Spleen (tissue), 11 donors: ENCODE measurements at regions not wholly inside any gene's neighbourhood (a gene's known extent, or its start where the extent isn't known, plus 50 kb on each side); places are given as distances from the start of the nearest gene placed in this dataset.

Experiments
- DNase-seq: peaks from one replicate; pipeline ENCODE4 v3.0.0-alpha.2; 2020
- H3K27ac ChIP-seq, 8 donors: fragments of 200-600 bp; sonication (generic) in 7 of 8; 1 replicate in 4 of 8; 2 replicates in 4 of 8; pipeline versions ENCODE4 v1.5.0 to v1.8.0; 2016 to 2021; ENCODE audit warnings: inconsistent platforms in 4 of 8, mild to moderate bottlenecking in 4 of 8, moderate library complexity in 1 of 8
- H3K27me3 ChIP-seq, 7 donors: fragments of 200-600 bp; sonication (generic) in 6 of 7; replicated peaks in 1 of 7; 1 replicate in 4 of 7; 2 replicates in 3 of 7; pipeline versions ENCODE4 v1.5.0 to v1.8.0; 2016 to 2021; ENCODE audit warnings: inconsistent platforms in 3 of 7, mild to moderate bottlenecking in 1 of 7
- H3K36me3 ChIP-seq, 6 donors: fragments of 200-600 bp; sonication (generic) in 5 of 6; 1 replicate in 4 of 6; 2 replicates in 2 of 6; pipeline versions ENCODE4 v1.5.0 to v1.8.0; 2016 to 2021; ENCODE audit warnings: inconsistent platforms in 2 of 6
- H3K4me1 ChIP-seq, 6 donors: fragments of 200-600 bp; sonication (generic) in 5 of 6; 1 replicate in 3 of 6; 2 replicates in 3 of 6; pipeline versions ENCODE4 v1.5.0 to v1.8.0; 2016 to 2021; ENCODE audit warnings: inconsistent platforms in 3 of 6
- H3K4me3 ChIP-seq, 8 donors: fragments of 200-600 bp; sonication (generic) in 7 of 8; 1 replicate in 4 of 8; 2 replicates in 4 of 8; pipeline versions ENCODE4 v1.5.0 to v1.8.0; 2016 to 2021; ENCODE audit warnings: inconsistent platforms in 4 of 8, mild to moderate bottlenecking in 4 of 8, moderate library complexity in 2 of 8
- H3K9me3 ChIP-seq, 8 donors: fragments of 200-600 bp; sonication (generic) in 7 of 8; 1 replicate in 4 of 8; 2 replicates in 4 of 8; pipeline versions ENCODE4 v1.5.0 to v1.8.0; 2016 to 2021; ENCODE audit warnings: inconsistent platforms in 4 of 8
- CTCF ChIP-seq, 11 experiments: fragments of 200-600 bp in 7 of 11; fragments of 450-650 bp in 4 of 11; sonication (generic) in 4 of 11; IDR thresholded peaks in 8 of 11; conservative IDR thresholded peaks in 3 of 11; 1 replicate in 7 of 11; 2 replicates in 4 of 11; pipeline versions ENCODE4 v1.4.0 to v1.8.0; 2016 to 2021; ENCODE audit warnings: antibody characterized with exemption in 11 of 11, inconsistent platforms in 4 of 11, mild to moderate bottlenecking in 1 of 11
- POLR2A ChIP-seq, 3 donors: fragments of 450-650 bp; IDR thresholded peaks; one replicate each; pipeline ENCODE4 v1.5.1; 2017; ENCODE audit warnings: antibody characterized with exemption in 3 of 3, mild to moderate bottlenecking in 1 of 3
- POLR2AphosphoS5 ChIP-seq, 3 donors: sonication (generic); formaldehyde crosslinking; IDR thresholded peaks; one replicate each; pipeline ENCODE4 v1.5.1; 2017; ENCODE audit warnings: antibody characterized with exemption in 3 of 3
- WGBS, 5 donors: extraction: QIAGEN DNeasy Blood & Tissue Kit in 3 of 5; methylation state at CpG; one replicate each; pipeline versions ENCODE4 v1.1.5 to v1.1.7; 2013 to 2018; 5-methylcytosine and 5-hydroxymethylcytosine counted together
- intact Hi-C: fragments of 100-400 bp; cut with DNase I; formaldehyde crosslinking; loops from one replicate; pipeline ENCODE4 v1.15.0; 2023; ENCODE audit warnings: low total_unique reads
- donor health status: healthy with polysubstance abuse.
- donor health status: DM: no; HTN: no; CAD: no; lungs with moderate emphysema.
- donor health status: DM: no; HTN: no; CAD: no.
- donor health status: Bipolar disorder and iron deficiency.
- donor health status: healthy.
- donor health status: DM: no; HTN: no; CAD: no.
- donor health status: DM: yes; HTN: yes; CAD: no.

GRCh38 chr14:104510794-104511611, 68.6 kb upstream of the C14orf180 start:
- TF ChIP-seq CTCF (IDR thresholded peaks at IDR 0.05 in 8 of 11, conservative IDR thresholded peaks at IDR 0.05 in 3 of 11) = no peak
- no peak for TF ChIP-seq POLR2A (IDR thresholded peaks at IDR 0.05)
- no peak for TF ChIP-seq POLR2AphosphoS5 (IDR thresholded peaks at IDR 0.05)
- Histone ChIP-seq H3K9me3 (peaks cover 0 to 10% (median 0%) of the 10 kb centered on the region in 8 donors), H3K36me3 (no peaks in the 10 kb centered on the region), H3K4me3 (no peak overlapping the region), H3K27me3 (peaks cover 0 to 43% (median 0%) of the 10 kb centered on the region in 7 donors), H3K27ac (no peak overlapping the region), H3K4me1 (no peaks in the 10 kb centered on the region)
- DNase-seq = no peak
- intact Hi-C loops = no loop called here
- WGBS, 5 donors = 80 to 90% (median 85%) methylated on average over 21 to 32 of the region's 32 CpGs

DNA sequence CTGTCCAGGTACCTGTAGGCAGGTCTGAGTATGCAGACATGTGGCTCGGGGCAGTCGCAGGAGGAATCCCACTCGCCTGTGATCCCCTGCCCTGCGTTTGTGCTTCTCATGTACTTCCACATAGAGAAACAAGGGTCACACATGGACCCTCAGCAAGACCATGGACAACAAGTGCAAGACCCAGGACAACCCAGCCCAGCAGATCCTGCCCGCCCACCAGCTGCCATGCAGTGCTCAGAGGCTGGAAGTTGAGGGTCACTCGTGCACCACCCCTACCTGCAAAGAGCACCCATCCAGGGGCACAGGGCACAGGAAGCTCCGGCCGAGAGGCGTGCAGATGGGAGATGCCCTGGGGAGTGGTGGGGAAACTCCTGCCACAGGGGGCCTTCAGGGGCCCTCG, 67.5 kb upstream of the C14orf180 start:
- H3K4me1 ChIP-seq = no peaks in the 10 kb centered on the region
- 75 to 88% (median 82%) methylated on average over 9 to 10 of the region's 10 CpGs for WGBS, 5 donors
- DNase-seq = no peak

GRCh38 chr14:104512771-104513640, 66.6 kb upstream of the C14orf180 start:
- no peaks in the 10 kb centered on the region for H3K4me1 ChIP-seq
- no peak for DNase-seq
- H3K27ac ChIP-seq = no peak overlapping the region
- H3K27me3 ChIP-seq = peaks cover 0 to 29% (median 0%) of the 10 kb centered on the region in 7 donors
- intact Hi-C loops = no loop called here
- H3K4me3 ChIP-seq = no peak overlapping the region
- TF ChIP-seq CTCF (IDR thresholded peaks at IDR 0.05 in 8 of 11, conservative IDR thresholded peaks at IDR 0.05 in 3 of 11) (no peak), POLR2AphosphoS5 (IDR thresholded peaks at IDR 0.05) (no peak), POLR2A (IDR thresholded peaks at IDR 0.05) (no peak)
- peaks cover 0 to 24% (median 15%) of the 10 kb centered on the region in 8 donors for H3K9me3 ChIP-seq
- H3K36me3 ChIP-seq = no peaks in the 10 kb centered on the region
- WGBS, 5 donors = 72 to 78% (median 75%) methylated on average over 34 to 35 of the region's 35 CpGs

More for the DNA sequence above, 67.5 kb upstream of the C14orf180 start:
- Histone ChIP-seq H3K36me3 (no peaks in the 10 kb centered on the region), H3K27ac (no peak overlapping the region), H3K4me3 (no peak overlapping the region), H3K27me3 (peaks cover 0 to 34% (median 0%) of the 10 kb centered on the region in 7 donors), H3K9me3 (peaks cover 0 to 20% (median 9%) of the 10 kb centered on the region in 8 donors)
- TF ChIP-seq POLR2A (IDR thresholded peaks at IDR 0.05) = no peak
- TF ChIP-seq CTCF (IDR thresholded peaks at IDR 0.05 in 8 of 11, conservative IDR thresholded peaks at IDR 0.05 in 3 of 11) = no peak
- no peak for TF ChIP-seq POLR2AphosphoS5 (IDR thresholded peaks at IDR 0.05)
- intact Hi-C loops = no loop called here
